Natural killer cell (primary cell): ENCODE measurements at regions not wholly inside any gene's neighbourhood (a gene's known extent, or its start where the extent isn't known, plus 50 kb on each side); places are given as distances from the start of the nearest gene placed in this dataset.

Experiments
- ATAC-seq, 3 donors: fragments of 150-1000 bp in 2 of 3; fragments of 200-7000 bp in 1 of 3; cut with Tn5 transposase; 1 replicate in 1 of 3; 2 replicates in 2 of 3; pipeline ENCODE4 v1.10.0; 2021; ENCODE audit warnings: mild to moderate bottlenecking in 2 of 3, moderate library complexity in 2 of 3
- DNase-seq, 2 donors: peaks; one replicate each; pipeline versions ENCODE4 v3.0.0 to v3.0.0-alpha.2; 2013 to 2021; ENCODE audit warnings: mixed read lengths in 1 of 2
- H3K27ac ChIP-seq: one replicate; pipeline ENCODE4 v1.5.1; 2013; ENCODE audit warnings: mild to moderate bottlenecking, low read length
- H3K27me3 ChIP-seq: one replicate; pipeline ENCODE4 v1.6.1; 2013; ENCODE audit warnings: low read length; ENCODE audit not compliant: control insufficient read depth, insufficient read depth
- H3K36me3 ChIP-seq: one replicate; pipeline ENCODE4 v1.6.1; 2013; ENCODE audit warnings: low read length; ENCODE audit not compliant: control insufficient read depth, insufficient read depth
- H3K4me1 ChIP-seq: one replicate; pipeline ENCODE4 v1.6.1; 2013; ENCODE audit warnings: low read length; ENCODE audit not compliant: control insufficient read depth, insufficient read depth
- H3K4me3 ChIP-seq: one replicate; pipeline ENCODE4 v1.5.1; 2013; ENCODE audit warnings: low read length
- H3K9me3 ChIP-seq: one replicate; pipeline ENCODE4 v1.6.1; 2013; ENCODE audit warnings: low read length; ENCODE audit not compliant: control insufficient read depth, insufficient read depth
- H3K27ac Mint-ChIP-seq, 2 donors: one replicate each; pipeline ENCODE4 v1.8.0; 2022; ENCODE audit warnings: mild to moderate bottlenecking in 2 of 2, mixed read lengths in 2 of 2, moderate library complexity in 1 of 2
- H3K27me3 Mint-ChIP-seq, 2 donors: one replicate each; pipeline ENCODE4 v1.8.0; 2022; ENCODE audit warnings: low read depth in 2 of 2, mixed read lengths in 2 of 2
- H3K36me3 Mint-ChIP-seq: one replicate; pipeline ENCODE4 v1.8.0; 2022; ENCODE audit warnings: mixed read lengths
- H3K4me1 Mint-ChIP-seq, 2 donors: one replicate each; pipeline ENCODE4 v1.8.0; 2022; ENCODE audit warnings: mixed read lengths in 2 of 2
- H3K4me3 Mint-ChIP-seq: one replicate; pipeline ENCODE4 v1.8.0; 2022; ENCODE audit warnings: mild to moderate bottlenecking, moderate library complexity, mixed read lengths
- H3K9me3 Mint-ChIP-seq, 2 donors: one replicate each; pipeline ENCODE4 v1.8.0; 2022; ENCODE audit warnings: mixed read lengths in 2 of 2
- WGBS: methylation state at CpG from one replicate; pipeline ENCODE4 v1.1.7; 2013; ENCODE audit warnings: missing lambda C conversion rate; ENCODE audit not compliant: insufficient coverage; 5-methylcytosine and 5-hydroxymethylcytosine counted together
- intact Hi-C: fragments of 100-400 bp; cut with micrococcal nuclease; formaldehyde crosslinking; loops from one replicate; pipeline ENCODE4 v1.14.2; 2022
- TF ChIP-seq, protein P1 (sequence below): fragments of 200-600 bp; IDR thresholded peaks from one replicate; pipeline ENCODE4 v1.8.0; 2022; ENCODE audit warnings: antibody characterized with exemption

- Histone ChIP-seq H3K4me3 (no peak overlapping the region), H3K4me1 (no peaks in the 10 kb centered on the region), H3K36me3 (no peaks in the 10 kb centered on the region), H3K9me3 (no peaks in the 10 kb centered on the region), H3K27ac (no peak overlapping the region), H3K27me3 (no peaks in the 10 kb centered on the region)
- no peak overlapping the region for H3K27ac Mint-ChIP-seq
- no peak overlapping the region for H3K4me3 Mint-ChIP-seq
- H3K27me3 Mint-ChIP-seq, result peaks cover 7 to 32% of the 10 kb centered on the region in 2 donors
- no peaks in the 10 kb centered on the region for H3K9me3 Mint-ChIP-seq
- intact Hi-C loops, result no loop called here
- DNase-seq (no peak), ATAC-seq (no peak)
- no peaks in the 10 kb centered on the region for H3K4me1 Mint-ChIP-seq
- H3K36me3 Mint-ChIP-seq, result no peaks in the 10 kb centered on the region
- TF ChIP-seq, protein P1, sequence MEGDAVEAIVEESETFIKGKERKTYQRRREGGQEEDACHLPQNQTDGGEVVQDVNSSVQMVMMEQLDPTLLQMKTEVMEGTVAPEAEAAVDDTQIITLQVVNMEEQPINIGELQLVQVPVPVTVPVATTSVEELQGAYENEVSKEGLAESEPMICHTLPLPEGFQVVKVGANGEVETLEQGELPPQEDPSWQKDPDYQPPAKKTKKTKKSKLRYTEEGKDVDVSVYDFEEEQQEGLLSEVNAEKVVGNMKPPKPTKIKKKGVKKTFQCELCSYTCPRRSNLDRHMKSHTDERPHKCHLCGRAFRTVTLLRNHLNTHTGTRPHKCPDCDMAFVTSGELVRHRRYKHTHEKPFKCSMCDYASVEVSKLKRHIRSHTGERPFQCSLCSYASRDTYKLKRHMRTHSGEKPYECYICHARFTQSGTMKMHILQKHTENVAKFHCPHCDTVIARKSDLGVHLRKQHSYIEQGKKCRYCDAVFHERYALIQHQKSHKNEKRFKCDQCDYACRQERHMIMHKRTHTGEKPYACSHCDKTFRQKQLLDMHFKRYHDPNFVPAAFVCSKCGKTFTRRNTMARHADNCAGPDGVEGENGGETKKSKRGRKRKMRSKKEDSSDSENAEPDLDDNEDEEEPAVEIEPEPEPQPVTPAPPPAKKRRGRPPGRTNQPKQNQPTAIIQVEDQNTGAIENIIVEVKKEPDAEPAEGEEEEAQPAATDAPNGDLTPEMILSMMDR, result no peak
- 74% methylated on average over 7 of the region's 8 CpGs for WGBS
Measured at GRCh38 chr13:109615721-109616420, 170.5 kb downstream of the IRS2 start.

- no peaks in the 10 kb centered on the region for H3K9me3 ChIP-seq
- no peaks in the 10 kb centered on the region for H3K36me3 ChIP-seq
- intact Hi-C loops, result no loop called here
- Mint-ChIP-seq H3K4me1 (no peaks in the 10 kb centered on the region), H3K9me3 (no peaks in the 10 kb centered on the region), H3K4me3 (no peak overlapping the region), H3K36me3 (no peaks in the 10 kb centered on the region), H3K27ac (no peak overlapping the region), H3K27me3 (peaks cover 10 to 43% of the 10 kb centered on the region in 2 donors)
- no peaks in the 10 kb centered on the region for H3K4me1 ChIP-seq
- no peak overlapping the region for H3K4me3 ChIP-seq
- ATAC-seq, result no peak
- DNase-seq, result no peak
- 86% methylated on average over 3 of the region's 3 CpGs for WGBS
- no peak overlapping the region for H3K27ac ChIP-seq
- H3K27me3 ChIP-seq, result no peaks in the 10 kb centered on the region
- TF ChIP-seq, protein P1, result no peak
Measured at GRCh38 chr13:109611912-109612691, 174.3 kb downstream of the IRS2 start.

GRCh38 chr13:109610517-109610916, 175.9 kb downstream of the IRS2 start:
- intact Hi-C loops, result loop anchor here (1.0 kb wide), 1 partner anchor 181 kb away; no protein-coding TSS in a partner anchor
- TF ChIP-seq, protein P1, result peak; percentile 19
- H3K27ac ChIP-seq, result no peak overlapping the region
- H3K4me1 ChIP-seq, result no peaks in the 10 kb centered on the region
- Mint-ChIP-seq H3K36me3 (no peaks in the 10 kb centered on the region), H3K4me3 (no peak overlapping the region), H3K27me3 (peaks cover 10 to 43% of the 10 kb centered on the region in 2 donors), H3K27ac (no peak overlapping the region), H3K9me3 (no peaks in the 10 kb centered on the region), H3K4me1 (no peaks in the 10 kb centered on the region)
- ATAC-seq, result peak; percentile 46 to 75 (median 72)
- 56% methylated on average over 4 of the region's 4 CpGs for WGBS
- no peaks in the 10 kb centered on the region for H3K27me3 ChIP-seq
- no peak overlapping the region for H3K4me3 ChIP-seq
- DNase-seq, result peak; percentile 24 to 59
- H3K9me3 ChIP-seq, result no peaks in the 10 kb centered on the region
- no peaks in the 10 kb centered on the region for H3K36me3 ChIP-seq
